ENCODE measurements at regions not wholly inside any gene's neighbourhood (a gene's known extent, or its start where the extent isn't known, plus 50 kb on each side); places are given as distances from the start of the nearest gene placed in this dataset.

GRCh38 chr15:70272565-70273355 lies 175.0 kb upstream of the TLE3 start:
- ATAC-seq (no peak), FAIRE-seq (no peak)

More at GRCh38 chr15:70272565-70273355, 175.0 kb upstream of the TLE3 start:
- Histone ChIP-seq H3K79me2 (ENCODE audit: control insufficient read depth, insufficient read depth, low read length) (no peaks in the 10 kb centered on the region), H3K9me3 (replicated peaks; ENCODE audit: control insufficient read depth, insufficient read depth, low read depth, low read length) (no peaks in the 10 kb centered on the region), H3K4me3 (no peak overlapping the region), H3K36me3 (ENCODE audit: control insufficient read depth, insufficient read depth, low read length) (no peaks in the 10 kb centered on the region), H2AFZ (ENCODE audit: low read depth, low read length) (no peak overlapping the region), H4K20me1 (replicated peaks; ENCODE audit: control insufficient read depth, insufficient read depth, low read length) (no peaks in the 10 kb centered on the region; the same call in 1 of the 2 replicates), H3K27ac (ENCODE audit: extremely low read depth, low read depth, low read length) (no peak overlapping the region), H3K27me3 (ENCODE audit: control insufficient read depth in 2 of 2, insufficient read depth in 2 of 2, low read length in 2 of 2) (peaks cover 20 to 56% of the 10 kb centered on the region in 2 experiments; a peak in 4 of 5 replicates), H3K9me1 (ENCODE audit: control insufficient read depth, insufficient read depth, low read length) (no peaks in the 10 kb centered on the region), H3K4me2 (ENCODE audit: insufficient read depth, low read length) (no peak overlapping the region), H3K9ac (ENCODE audit: insufficient read depth in 1 of 2, low read depth in 2 of 2, low read length in 2 of 2) (no peak overlapping the region), H3K4me1 (replicated peaks in 1 of 2; ENCODE audit: control insufficient read depth in 2 of 2, insufficient read depth in 2 of 2, low read length in 2 of 2) (no peaks in the 10 kb centered on the region)
- WGBS (ENCODE audit: insufficient coverage, low coverage, missing lambda C conversion rate): 8% methylated on average over 9 of the region's 10 CpGs
- in situ Hi-C loops (cut with MboI): no loop called here
- no TSS peak for BruUV-seq (replicated peaks)
- intact Hi-C loops (cut with micrococcal nuclease): no loop called here
- TF ChIP-seq KDM1A (IDR thresholded peaks at IDR 0.05) (no peak), ZNF24 (IDR thresholded peaks at IDR 0.05) (no peak), ZFP91 (CRISPR knock-in tag; IDR thresholded peaks at IDR 0.05) (no peak), FOXP1 (CRISPR knock-in tag; IDR thresholded peaks at IDR 0.05) (no peak), MTA3 (IDR thresholded peaks at IDR 0.05; ENCODE audit: borderline replicate concordance) (no peak), NCOA1 (IDR thresholded peaks at IDR 0.05; ENCODE audit: low read depth) (no peak), PML (IDR thresholded peaks at IDR 0.05; ENCODE audit: low read length) (no peak), ZBTB8A (IDR thresholded peaks at IDR 0.05; ENCODE audit: partially characterized antibody) (no peak)
- CTCF ChIA-PET (ENCODE audit: low intra/inter-chr PET ratio): no interaction called here
- POLR2A ChIA-PET: interaction anchor here (0.6 to 1.4 kb wide), 3 partner anchors 15 to 152 kb away, joined by 3 to 4 read pairs (median 4); no protein-coding TSS in a partner anchor
- DNase-seq (ENCODE audit: extremely low read depth in 1 of 4, low spot score in 3 of 4): no peak
